HCT116 (cell line): ENCODE measurements at regions not wholly inside any gene's neighbourhood (a gene's known extent, or its start where the extent isn't known, plus 50 kb on each side); places are given as distances from the start of the nearest gene placed in this dataset.

Experiments
- ATAC-seq: fragments of 200-7000 bp; cut with Tn5 transposase; 2 replicates; pipeline ENCODE4 v1.9.1; 2020; ENCODE audit warnings: mild to moderate bottlenecking, moderate library complexity
- BruUV-seq: library from RNA; stranded (reverse); fragments of 400-500 nt; replicated peaks from 2 replicates; lab custom pipeline; 2021; lab: Mats Ljungman, UMichigan
- CTCF ChIA-PET: fragments of 300-600 bp; sonication (Branson Sonifier 250); formaldehyde crosslinking; loops from one replicate; lab custom pipeline; 2021; ENCODE audit warnings: antibody characterized with exemption; lab: Charles Lee
- POLR2A ChIA-PET: fragments of 300-600, 350-600 bp; sonication (Branson Sonifier 250); formaldehyde crosslinking; loops from one replicate; lab custom pipeline; 2021; ENCODE audit warnings: antibody characterized with exemption; lab: Charles Lee
- RAD21 ChIA-PET, 2 experiments: fragments of 300-600 bp; sonication (Branson Sonifier 250); formaldehyde crosslinking; loops; one replicate each; lab custom pipeline; 2023; ENCODE audit warnings: low total read pairs in 2 of 2; ENCODE audit not compliant: uncharacterized antibody in 2 of 2, unreplicated experiment in 2 of 2, low non-redundant PET in 1 of 2; lab: Charles Lee
- DNase-seq: peaks from one replicate; pipeline ENCODE4 v3.0.0-alpha.2; 2010; ENCODE audit warnings: low read depth, low spot score
- H2AFZ ChIP-seq: fragments of 200-600 bp; shearing (Covaris generic), sonication (generic); 2 replicates; pipeline ENCODE4 v1.6.1; 2017; ENCODE audit warnings: low read depth, mixed run types, mixed read lengths, antibody characterized with exemption, low read length; ENCODE audit not compliant: poor library complexity, severe bottlenecking
- H3K27ac ChIP-seq: 2 replicates; pipeline ENCODE4 v1.5.1; 2012; ENCODE audit warnings: low read depth, low read length
- H3K27me3 ChIP-seq: fragments of 200-600 bp; sonication (generic); 2 replicates; pipeline ENCODE4 v1.6.1; 2016; ENCODE audit warnings: mixed run types, low read length, mixed read lengths; ENCODE audit not compliant: insufficient read depth
- H3K36me3 ChIP-seq, 2 experiments: fragments of 200-500 bp in 1 of 2; fragments of 200-600 bp in 1 of 2; sonication (Bioruptor generic) in 1 of 2; sonication (generic) in 1 of 2; 2 replicates each; pipeline versions ENCODE4 v1.5.1 to v1.6.1; 2014 to 2016; ENCODE audit warnings: low read length in 2 of 2, inconsistent platforms in 1 of 2, mixed read lengths in 1 of 2, mixed run types in 1 of 2; ENCODE audit not compliant: insufficient read depth in 2 of 2, control insufficient read depth in 1 of 2
- H3K4me1 ChIP-seq, 2 experiments: fragments of 200-600 bp in 1 of 2; sonication (generic) in 1 of 2; 2 replicates each; pipeline versions ENCODE4 v1.5.1 to v1.6.1; 2012 to 2017; ENCODE audit warnings: low read length in 2 of 2, inconsistent platforms in 1 of 2, mild to moderate bottlenecking in 1 of 2, mixed read lengths in 1 of 2, mixed run types in 1 of 2, moderate library complexity in 1 of 2; ENCODE audit not compliant: insufficient read depth in 2 of 2, control insufficient read depth in 1 of 2
- H3K4me2 ChIP-seq: fragments of 200-600 bp; sonication (generic); 2 replicates; pipeline ENCODE4 v1.6.1; 2017; ENCODE audit warnings: mixed run types, low read length, mixed read lengths
- H3K4me3 ChIP-seq, 2 experiments: fragments of 200-600 bp in 1 of 2; sonication (generic) in 1 of 2; replicated peaks in 1 of 2; 2 replicates each; pipeline ENCODE4 v1.5.1; 2011 to 2016; ENCODE audit warnings: low read length in 2 of 2, control low read depth in 1 of 2, low read depth in 1 of 2, mild to moderate bottlenecking in 1 of 2, mixed read lengths in 1 of 2, mixed run types in 1 of 2
- H3K79me2 ChIP-seq: fragments of 200-600 bp; sonication (generic); 2 replicates; pipeline ENCODE4 v1.6.1; 2017; ENCODE audit warnings: mild to moderate bottlenecking, mixed run types, low read length, moderate library complexity, mixed read lengths; ENCODE audit not compliant: insufficient read depth
- H3K9ac ChIP-seq: fragments of 200-600 bp; sonication (generic); 2 replicates; pipeline ENCODE4 v1.6.1; 2016; ENCODE audit warnings: low read length, mixed read lengths
- H3K9me2 ChIP-seq: fragments of 200-600 bp; sonication (generic), shearing (Covaris generic); 2 replicates; pipeline ENCODE4 v1.6.1; 2017; ENCODE audit warnings: mixed run types, mild to moderate bottlenecking, moderate library complexity; ENCODE audit not compliant: insufficient read depth
- H3K9me3 ChIP-seq, 2 experiments: fragments of 200-500 bp in 1 of 2; fragments of 200-600 bp in 1 of 2; sonication (Bioruptor generic) in 1 of 2; sonication (generic) in 1 of 2; 2 replicates each; pipeline ENCODE4 v1.6.1; 2014 to 2017; ENCODE audit warnings: low read length in 2 of 2, mixed read lengths in 2 of 2, inconsistent platforms in 1 of 2, low read depth in 1 of 2, mild to moderate bottlenecking in 1 of 2, mixed run types in 1 of 2, moderate library complexity in 1 of 2; ENCODE audit not compliant: control insufficient read depth in 1 of 2, insufficient read depth in 1 of 2
- H4K20me1 ChIP-seq: fragments of 200-600 bp; sonication (generic), shearing (Covaris generic); 2 replicates; pipeline ENCODE4 v1.6.1; 2017; ENCODE audit warnings: mixed run types, mild to moderate bottlenecking, moderate library complexity; ENCODE audit not compliant: insufficient read depth
- CBX3 ChIP-seq: IDR thresholded peaks from 2 replicates; pipeline ENCODE4 v1.6.1; 2012; ENCODE audit warnings: low read depth
- CEBPB ChIP-seq: IDR thresholded peaks from 2 replicates; pipeline ENCODE4 v1.6.1; 2012; ENCODE audit warnings: low read depth
- CTCF ChIP-seq, 3 experiments: fragments of 200-600 bp in 1 of 3; sonication (generic) in 1 of 3; IDR thresholded peaks in 2 of 3; conservative IDR thresholded peaks in 1 of 3; 2 replicates each; pipeline ENCODE4 v1.5.1; 2012 to 2017; ENCODE audit warnings: low read depth in 2 of 3, low read length in 2 of 3, antibody characterized with exemption in 1 of 3, borderline replicate concordance in 1 of 3, control low read depth in 1 of 3, mild to moderate bottlenecking in 1 of 3, mixed read lengths in 1 of 3, mixed run types in 1 of 3, moderate library complexity in 1 of 3; ENCODE audit not compliant: insufficient read depth in 1 of 3
- EGR1 ChIP-seq: IDR thresholded peaks from 2 replicates; pipeline ENCODE4 v1.6.1; 2012; ENCODE audit warnings: low read depth
- FOSL1 ChIP-seq: IDR thresholded peaks from 2 replicates; pipeline ENCODE4 v1.6.1; 2012; ENCODE audit warnings: low read depth
- MAX ChIP-seq: IDR thresholded peaks from 2 replicates; pipeline ENCODE4 v1.6.1; 2012
- POLR2A ChIP-seq: IDR thresholded peaks from 2 replicates; pipeline ENCODE4 v1.7.0; 2011; ENCODE audit warnings: borderline replicate concordance; ENCODE audit not compliant: insufficient read depth, insufficient read length; ENCODE audit errors: extremely low read depth
- POLR2AphosphoS5 ChIP-seq: IDR thresholded peaks from 2 replicates; pipeline ENCODE4 v1.6.1; 2011; ENCODE audit warnings: mild to moderate bottlenecking, low read depth, low read length, moderate library complexity
- SP1 ChIP-seq: IDR thresholded peaks from 2 replicates; pipeline ENCODE4 v1.6.1; 2012; ENCODE audit warnings: low read depth
- SRF ChIP-seq: IDR thresholded peaks from 2 replicates; pipeline ENCODE4 v1.6.1; 2012; ENCODE audit warnings: low read depth
- TCF7L2 ChIP-seq: IDR thresholded peaks from 2 replicates; pipeline ENCODE4 v1.7.0; 2011; ENCODE audit warnings: borderline replicate concordance, inconsistent platforms; ENCODE audit not compliant: insufficient read depth, insufficient read length; ENCODE audit errors: extremely low read depth
- YY1 ChIP-seq: IDR thresholded peaks from 2 replicates; pipeline ENCODE4 v1.6.1; 2011; ENCODE audit warnings: low read length, low read depth, moderate library complexity, mild to moderate bottlenecking; ENCODE audit not compliant: insufficient replicate concordance; ENCODE audit errors: extremely low read depth
- intact Hi-C: fragments of 100-400 bp; cut with micrococcal nuclease; formaldehyde crosslinking; loops from 2 replicates; pipeline ENCODE4 v1.10.0; 2022

- POLR2A ChIA-PET = no interaction called here
Observed at GRCh38 chr4:106418444-106418843, 49.9 kb upstream of the GIMD1 start.

More at GRCh38 chr4:106418444-106418843, 49.9 kb upstream of the GIMD1 start:
- no peak for DNase-seq
- Histone ChIP-seq H3K9me3 (no peaks in the 10 kb centered on the region), H3K9ac (no peak overlapping the region), H3K4me2 (no peak overlapping the region), H3K4me3 (no peak overlapping the region), H3K9me2 (no peaks in the 10 kb centered on the region), H3K27me3 (no peaks in the 10 kb centered on the region), H3K27ac (no peak overlapping the region), H3K79me2 (no peaks in the 10 kb centered on the region), H2AFZ (no peak overlapping the region), H3K4me1 (peaks cover 0 to 11% of the 10 kb centered on the region in 2 experiments; a peak in 2 of 4 replicates), H4K20me1 (no peaks in the 10 kb centered on the region), H3K36me3 (no peaks in the 10 kb centered on the region)
- intact Hi-C loops = no loop called here
- no TSS peak for BruUV-seq
- ChIA-PET CTCF (no interaction called here), RAD21 (interaction anchor here in 1 of 2 experiments (0.7 kb wide), 1 partner anchor 1601 kb away, joined by 4 read pairs; no protein-coding TSS in a partner anchor)
- TF ChIP-seq TCF7L2 (no peak), CTCF (IDR thresholded peaks at IDR 0.05 in 2 of 3, conservative IDR thresholded peaks at IDR 0.05 in 1 of 3; ENCODE audit: borderline replicate concordance in 1 of 3, insufficient read depth in 1 of 3, low read depth in 2 of 3, low read length in 2 of 3) (no peak), CEBPB (no peak), POLR2A (no peak), SP1 (no peak), FOSL1 (no peak), MAX (no peak), YY1 (no peak), SRF (no peak), CBX3 (no peak), POLR2AphosphoS5 (no peak), EGR1 (no peak)
- no peak for ATAC-seq
